ENCODE measurements at regions not wholly inside any gene's neighbourhood (a gene's known extent, or its start where the extent isn't known, plus 50 kb on each side); places are given as distances from the start of the nearest gene placed in this dataset.

DNA sequence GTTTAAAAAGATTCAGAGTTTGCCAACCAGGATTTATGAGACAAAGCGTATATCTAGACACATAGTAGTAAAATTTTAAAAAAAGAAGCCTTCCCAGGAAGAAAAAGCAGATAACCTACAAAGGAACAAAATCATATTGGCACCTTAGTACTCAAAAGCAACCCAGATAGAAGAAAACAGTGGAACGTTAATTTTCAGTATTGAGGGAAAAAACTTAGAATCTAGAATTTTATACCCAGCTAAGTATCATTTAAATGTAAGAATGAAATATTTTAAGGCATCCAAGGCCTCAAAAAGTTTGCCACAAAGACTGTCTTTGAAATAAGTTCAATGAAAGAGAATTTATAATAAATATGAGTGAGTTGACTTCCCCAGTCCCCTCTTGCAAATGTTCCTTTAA lies 96.5 kb upstream of the EOLA2 start:
- Histone ChIP-seq H3K4me1 (ENCODE audit: control insufficient read depth, insufficient read depth, low read length, unreplicated experiment) (peaks cover 41% of the 10 kb centered on the region), H3K27ac (ENCODE audit: low read depth, low read length) (peak overlapping the region; percentile 97), H3K27me3 (ENCODE audit: insufficient read depth, low read length) (no peaks in the 10 kb centered on the region), H3K79me2 (ENCODE audit: control insufficient read depth, insufficient read depth, low read length, unreplicated experiment) (no peaks in the 10 kb centered on the region), H2AFZ (ENCODE audit: low read length, unreplicated experiment) (no peak overlapping the region), H3K36me3 (ENCODE audit: insufficient read depth, low read length) (no peaks in the 10 kb centered on the region), H3K4me3 (ENCODE audit: low read depth, low read length) (no peak overlapping the region)

DNA sequence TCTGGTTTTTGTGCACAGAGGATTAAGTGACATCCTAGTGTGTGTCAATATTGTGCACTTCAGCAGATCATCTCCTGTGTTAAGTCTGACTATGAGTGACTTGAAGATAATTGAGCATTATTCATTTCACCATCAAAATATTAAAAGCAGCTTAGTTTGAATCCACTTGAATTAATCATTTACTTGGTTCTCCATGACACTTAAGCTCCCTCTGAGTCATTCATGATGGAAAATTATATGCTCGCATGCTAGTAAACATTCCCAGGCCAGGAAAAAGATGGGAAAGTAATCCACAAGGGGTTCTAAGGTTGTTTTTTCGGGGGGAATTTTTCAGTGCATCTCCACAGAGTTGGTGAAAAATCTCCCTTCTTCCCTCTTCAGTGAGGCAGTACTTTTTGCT lies 97.2 kb upstream of the EOLA2 start:
- no peaks in the 10 kb centered on the region for H3K79me2 ChIP-seq (ENCODE audit: control insufficient read depth, insufficient read depth, low read length, unreplicated experiment)
- peak overlapping the region; percentile 97 for H3K27ac ChIP-seq (ENCODE audit: low read depth, low read length)
- no peaks in the 10 kb centered on the region for H3K27me3 ChIP-seq (ENCODE audit: insufficient read depth, low read length)
- H2AFZ ChIP-seq (ENCODE audit: low read length, unreplicated experiment) = no peak overlapping the region
- H3K36me3 ChIP-seq (ENCODE audit: insufficient read depth, low read length) = no peaks in the 10 kb centered on the region
- peak overlapping the region; percentile 29; the same call in 1 of the 2 replicates for H3K4me3 ChIP-seq (ENCODE audit: low read depth, low read length)
- H3K4me1 ChIP-seq (ENCODE audit: control insufficient read depth, insufficient read depth, low read length, unreplicated experiment) = peaks cover 41% of the 10 kb centered on the region

DNA sequence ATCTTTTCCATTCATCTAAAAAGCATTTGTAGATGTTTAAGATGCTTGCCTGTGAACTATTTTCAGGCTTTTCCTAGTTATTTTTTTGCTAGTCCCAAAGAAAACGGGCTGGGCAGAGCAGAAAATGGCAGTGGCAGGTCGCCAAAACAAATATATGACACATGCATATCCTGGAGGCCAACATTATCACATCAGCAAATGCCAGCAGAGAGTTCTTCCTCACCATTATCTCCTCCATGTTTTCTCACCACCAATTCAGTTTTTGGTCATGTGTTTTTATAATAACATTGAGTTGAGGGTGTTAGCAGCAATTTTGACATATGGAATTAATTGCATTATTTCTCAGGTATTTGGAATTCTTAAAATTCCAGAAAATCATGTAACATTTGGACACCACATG lies 97.9 kb upstream of the EOLA2 start:
- Histone ChIP-seq H3K4me1 (ENCODE audit: control insufficient read depth, insufficient read depth, low read length, unreplicated experiment) (peaks cover 41% of the 10 kb centered on the region), H3K27me3 (ENCODE audit: insufficient read depth, low read length) (no peaks in the 10 kb centered on the region), H2AFZ (ENCODE audit: low read length, unreplicated experiment) (no peak overlapping the region), H3K79me2 (ENCODE audit: control insufficient read depth, insufficient read depth, low read length, unreplicated experiment) (no peaks in the 10 kb centered on the region), H3K36me3 (ENCODE audit: insufficient read depth, low read length) (no peaks in the 10 kb centered on the region), H3K27ac (ENCODE audit: low read depth, low read length) (peak overlapping the region; percentile 97), H3K4me3 (ENCODE audit: low read depth, low read length) (no peak overlapping the region)

DNA sequence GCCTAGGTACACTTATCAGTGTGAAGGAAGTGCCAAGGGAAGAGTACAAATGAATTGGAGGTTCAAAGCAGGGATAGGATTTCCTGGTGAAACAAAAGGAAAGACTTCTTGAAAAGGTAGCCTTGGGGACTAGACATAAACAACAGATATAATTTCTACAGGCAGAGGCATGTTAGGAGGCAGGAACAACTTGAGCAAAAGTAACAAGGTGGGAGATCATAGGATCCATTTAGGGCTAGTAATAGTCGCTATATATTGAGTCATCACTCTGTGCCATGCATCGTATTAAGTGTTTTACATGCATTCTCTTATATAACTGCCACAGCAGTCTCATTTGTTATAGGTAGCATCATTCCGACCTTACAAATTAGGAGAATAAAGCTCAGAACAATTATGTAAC lies 98.3 kb upstream of the EOLA2 start:
- H3K27ac ChIP-seq (ENCODE audit: low read depth, low read length) = peak overlapping the region; percentile 97
- no peaks in the 10 kb centered on the region for H3K27me3 ChIP-seq (ENCODE audit: insufficient read depth, low read length)
- H3K4me1 ChIP-seq (ENCODE audit: control insufficient read depth, insufficient read depth, low read length, unreplicated experiment) = peaks cover 41% of the 10 kb centered on the region
- H3K79me2 ChIP-seq (ENCODE audit: control insufficient read depth, insufficient read depth, low read length, unreplicated experiment) = no peaks in the 10 kb centered on the region
- no peaks in the 10 kb centered on the region for H3K36me3 ChIP-seq (ENCODE audit: insufficient read depth, low read length)
- H2AFZ ChIP-seq (ENCODE audit: low read length, unreplicated experiment) = no peak overlapping the region
- H3K4me3 ChIP-seq (ENCODE audit: low read depth, low read length) = no peak overlapping the region

DNA sequence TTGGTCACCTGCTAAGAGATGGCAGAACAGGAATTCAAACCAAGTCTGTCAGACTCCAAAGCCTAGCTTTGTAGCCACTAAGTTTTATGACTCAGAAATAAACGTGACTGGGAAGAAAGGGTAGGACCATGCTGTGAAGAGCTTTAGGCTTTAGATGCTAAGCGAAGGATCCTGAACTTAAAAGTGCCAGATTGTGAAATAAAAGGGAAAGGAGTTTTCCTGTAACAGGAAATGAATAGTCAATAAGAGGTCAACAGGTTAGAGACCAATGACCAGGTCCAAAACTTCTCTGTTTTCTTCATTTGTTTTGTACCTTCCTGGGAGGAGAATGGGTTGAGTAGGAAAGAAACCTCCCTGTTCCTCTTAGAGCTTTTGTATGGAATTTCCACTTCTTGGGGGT lies 98.8 kb upstream of the EOLA2 start:
- H3K27me3 ChIP-seq (ENCODE audit: insufficient read depth, low read length) = no peaks in the 10 kb centered on the region
- no peaks in the 10 kb centered on the region for H3K36me3 ChIP-seq (ENCODE audit: insufficient read depth, low read length)
- peak overlapping the region; percentile 97 for H3K27ac ChIP-seq (ENCODE audit: low read depth, low read length)
- H3K79me2 ChIP-seq (ENCODE audit: control insufficient read depth, insufficient read depth, low read length, unreplicated experiment) = no peaks in the 10 kb centered on the region
- no peak overlapping the region for H3K4me3 ChIP-seq (ENCODE audit: low read depth, low read length)
- H3K4me1 ChIP-seq (ENCODE audit: control insufficient read depth, insufficient read depth, low read length, unreplicated experiment) = peaks cover 41% of the 10 kb centered on the region
- H2AFZ ChIP-seq (ENCODE audit: low read length, unreplicated experiment) = no peak overlapping the region

DNA sequence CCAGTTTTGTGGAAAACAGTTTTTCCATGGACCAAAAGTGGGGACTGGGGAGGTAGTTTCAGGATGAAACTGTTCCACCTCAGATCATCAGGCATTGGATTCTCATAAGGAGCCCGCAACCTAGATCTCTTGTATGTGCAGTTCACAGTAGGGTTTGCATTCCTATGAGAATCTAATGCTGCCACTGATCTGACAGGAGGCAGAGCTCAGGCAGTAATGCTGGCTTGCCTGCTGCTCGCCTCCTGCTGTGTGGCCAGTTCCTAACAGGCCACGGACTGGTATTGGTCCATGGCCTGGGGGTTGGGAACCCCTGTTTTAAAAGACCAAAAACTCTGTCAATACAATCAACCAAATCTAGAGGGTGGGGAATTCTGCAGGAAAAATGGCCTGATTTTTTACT lies 100.0 kb upstream of the EOLA2 start:
- Histone ChIP-seq H3K27ac (ENCODE audit: low read depth, low read length) (peak overlapping the region; percentile 31), H3K36me3 (ENCODE audit: insufficient read depth, low read length) (no peaks in the 10 kb centered on the region), H3K4me3 (ENCODE audit: low read depth, low read length) (no peak overlapping the region), H3K4me1 (ENCODE audit: control insufficient read depth, insufficient read depth, low read length, unreplicated experiment) (peaks cover 31% of the 10 kb centered on the region), H3K79me2 (ENCODE audit: control insufficient read depth, insufficient read depth, low read length, unreplicated experiment) (no peaks in the 10 kb centered on the region), H2AFZ (ENCODE audit: low read length, unreplicated experiment) (no peak overlapping the region), H3K27me3 (ENCODE audit: insufficient read depth, low read length) (no peaks in the 10 kb centered on the region)

DNA sequence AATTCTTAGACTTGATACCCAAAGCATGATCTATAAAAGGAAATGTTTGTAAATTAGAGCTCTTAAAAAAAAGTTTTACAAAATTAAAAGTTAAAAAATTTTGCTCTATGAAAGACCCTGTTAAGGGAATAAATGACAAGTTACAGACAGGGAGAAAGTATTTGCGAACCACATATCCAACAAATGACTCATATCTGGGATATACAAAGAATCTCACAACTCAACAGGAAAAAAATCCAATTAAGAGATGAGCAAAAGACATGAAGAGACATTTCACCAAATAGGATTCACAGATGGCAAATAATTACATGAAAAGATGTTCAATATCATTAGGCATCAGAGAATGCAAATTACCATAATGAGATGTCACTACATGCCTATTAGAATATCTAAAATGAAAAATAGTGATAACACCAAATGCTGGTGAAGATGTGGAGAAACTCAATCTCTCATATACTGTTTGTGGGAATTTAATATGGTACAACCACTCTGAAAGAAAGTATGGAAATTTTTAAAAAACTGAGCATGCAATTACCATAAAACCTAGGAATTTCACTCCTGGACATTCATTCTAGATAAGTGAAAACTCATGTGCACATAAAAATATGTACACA lies 100.8 kb upstream of the EOLA2 start:
- Histone ChIP-seq H3K4me1 (ENCODE audit: control insufficient read depth, insufficient read depth, low read length, unreplicated experiment) (peaks cover 31% of the 10 kb centered on the region), H3K36me3 (ENCODE audit: insufficient read depth, low read length) (no peaks in the 10 kb centered on the region), H3K27me3 (ENCODE audit: insufficient read depth, low read length) (no peaks in the 10 kb centered on the region), H3K4me3 (ENCODE audit: low read depth, low read length) (no peak overlapping the region), H2AFZ (ENCODE audit: low read length, unreplicated experiment) (no peak overlapping the region), H3K79me2 (ENCODE audit: control insufficient read depth, insufficient read depth, low read length, unreplicated experiment) (no peaks in the 10 kb centered on the region), H3K27ac (ENCODE audit: low read depth, low read length) (peak overlapping the region; percentile 31; the same call in 1 of the 2 replicates)

DNA sequence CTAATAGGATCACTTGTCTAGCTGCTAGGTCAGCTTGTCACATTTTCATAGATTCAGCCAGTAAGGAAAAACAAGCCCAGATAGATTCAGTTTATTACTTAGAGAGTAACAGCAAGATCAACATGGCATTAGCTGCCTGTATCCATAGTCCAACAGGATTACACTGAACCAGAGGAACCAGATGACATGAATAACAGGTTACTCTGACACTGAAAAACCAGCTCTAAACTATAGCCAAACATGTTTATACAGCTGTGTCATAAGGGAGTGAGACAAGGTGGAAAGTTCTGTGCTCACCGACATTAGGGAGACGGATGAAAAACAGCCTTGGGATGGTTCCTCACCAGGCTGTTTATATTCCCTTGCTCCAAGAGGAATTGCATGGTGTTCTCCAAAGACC lies 102.9 kb upstream of the EOLA2 start:
- H3K4me3 ChIP-seq (ENCODE audit: low read depth, low read length) = no peak overlapping the region
- H3K79me2 ChIP-seq (ENCODE audit: control insufficient read depth, insufficient read depth, low read length, unreplicated experiment) = no peaks in the 10 kb centered on the region
- no peaks in the 10 kb centered on the region for H3K36me3 ChIP-seq (ENCODE audit: insufficient read depth, low read length)
- no peak overlapping the region for H2AFZ ChIP-seq (ENCODE audit: low read length, unreplicated experiment)
- no peak overlapping the region for H3K27ac ChIP-seq (ENCODE audit: low read depth, low read length)
- H3K4me1 ChIP-seq (ENCODE audit: control insufficient read depth, insufficient read depth, low read length, unreplicated experiment) = peaks cover 22% of the 10 kb centered on the region
- H3K27me3 ChIP-seq (ENCODE audit: insufficient read depth, low read length) = no peaks in the 10 kb centered on the region

DNA sequence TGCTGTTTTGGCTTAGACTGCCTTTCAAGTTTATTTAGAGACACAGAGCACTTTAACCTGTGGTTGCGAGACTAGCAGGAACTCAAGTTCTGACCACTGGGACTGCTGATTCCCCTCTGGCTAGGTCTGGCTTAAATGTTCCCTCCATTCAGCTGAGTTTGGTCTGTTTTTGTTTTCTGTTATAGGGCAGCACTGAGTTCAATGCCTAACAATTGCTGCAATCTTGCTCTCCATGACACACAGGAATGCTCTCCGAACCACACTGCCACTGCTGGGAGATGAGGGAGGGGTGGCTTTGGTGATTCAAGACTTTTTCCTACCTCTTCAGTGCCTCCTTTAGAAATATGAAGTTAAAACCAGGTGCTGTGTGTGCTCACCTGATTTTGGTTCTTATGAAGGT lies 106.3 kb upstream of the EOLA2 start:
- Histone ChIP-seq H2AFZ (ENCODE audit: low read length, unreplicated experiment) (no peak overlapping the region), H3K27ac (ENCODE audit: low read depth, low read length) (no peak overlapping the region), H3K36me3 (ENCODE audit: insufficient read depth, low read length) (no peaks in the 10 kb centered on the region), H3K79me2 (ENCODE audit: control insufficient read depth, insufficient read depth, low read length, unreplicated experiment) (no peaks in the 10 kb centered on the region), H3K4me1 (ENCODE audit: control insufficient read depth, insufficient read depth, low read length, unreplicated experiment) (no peaks in the 10 kb centered on the region), H3K4me3 (ENCODE audit: low read depth, low read length) (no peak overlapping the region), H3K27me3 (ENCODE audit: insufficient read depth, low read length) (no peaks in the 10 kb centered on the region)

DNA sequence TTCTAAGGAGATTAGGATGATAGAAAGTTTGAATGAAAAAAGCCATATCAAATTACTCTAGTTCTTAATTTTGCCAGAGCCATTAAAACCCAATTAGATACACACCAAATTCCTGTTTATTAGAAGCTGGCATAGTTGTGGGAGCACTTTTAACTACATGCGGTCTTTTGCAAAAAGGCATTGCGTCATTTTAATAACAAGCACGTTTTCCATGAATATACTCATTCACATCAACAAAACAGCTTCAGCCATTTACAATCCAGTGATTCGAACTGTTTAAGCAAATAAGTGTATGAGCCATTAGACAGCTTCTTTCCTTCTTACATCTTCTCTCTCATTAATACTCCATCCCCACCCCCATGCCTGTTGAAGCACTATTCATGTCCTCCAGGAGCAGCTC lies 109.5 kb upstream of the EOLA2 start:
- Histone ChIP-seq H3K4me1 (ENCODE audit: control insufficient read depth, insufficient read depth, low read length, unreplicated experiment) (no peaks in the 10 kb centered on the region), H3K36me3 (ENCODE audit: insufficient read depth, low read length) (no peaks in the 10 kb centered on the region), H3K79me2 (ENCODE audit: control insufficient read depth, insufficient read depth, low read length, unreplicated experiment) (no peaks in the 10 kb centered on the region), H3K27me3 (ENCODE audit: insufficient read depth, low read length) (no peaks in the 10 kb centered on the region), H2AFZ (ENCODE audit: low read length, unreplicated experiment) (no peak overlapping the region), H3K4me3 (ENCODE audit: low read depth, low read length) (no peak overlapping the region), H3K27ac (ENCODE audit: low read depth, low read length) (no peak overlapping the region)

DNA sequence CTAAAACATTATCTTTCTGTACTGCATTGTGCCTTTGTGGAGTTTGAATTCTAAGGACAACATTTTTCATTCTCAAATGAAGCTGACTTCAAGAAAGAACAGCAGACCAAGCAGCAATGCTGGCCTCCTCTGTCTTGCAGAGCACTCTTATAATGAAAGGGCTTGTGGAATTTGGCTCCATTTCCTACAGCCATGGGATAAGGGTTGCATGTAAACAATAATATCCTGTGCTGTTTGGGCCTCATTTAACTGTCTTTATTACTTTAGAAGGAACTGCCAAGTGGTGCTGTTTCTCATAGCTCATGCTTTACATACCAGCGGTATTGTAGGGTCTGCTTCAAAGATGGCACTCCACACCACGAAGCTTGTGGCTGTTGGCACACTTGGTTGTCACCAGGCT lies 111.4 kb upstream of the EOLA2 start:
- H3K27me3 ChIP-seq (ENCODE audit: insufficient read depth, low read length) = no peaks in the 10 kb centered on the region
- no peaks in the 10 kb centered on the region for H3K79me2 ChIP-seq (ENCODE audit: control insufficient read depth, insufficient read depth, low read length, unreplicated experiment)
- no peaks in the 10 kb centered on the region for H3K36me3 ChIP-seq (ENCODE audit: insufficient read depth, low read length)
- no peaks in the 10 kb centered on the region for H3K4me1 ChIP-seq (ENCODE audit: control insufficient read depth, insufficient read depth, low read length, unreplicated experiment)
- no peak overlapping the region for H3K4me3 ChIP-seq (ENCODE audit: low read depth, low read length)
- no peak overlapping the region for H2AFZ ChIP-seq (ENCODE audit: low read length, unreplicated experiment)
- no peak overlapping the region for H3K27ac ChIP-seq (ENCODE audit: low read depth, low read length)
